ENCODE measurements at regions not wholly inside any gene's neighbourhood (a gene's known extent, or its start where the extent isn't known, plus 50 kb on each side); places are given as distances from the start of the nearest gene placed in this dataset.
"Not testable (repeated sequence)": the region's sequence is repeated elsewhere in the genome, so short reads cannot be mapped to it uniquely, and the experiment has no call there.

- Histone ChIP-seq H3K27ac (peak overlapping the region; percentile 93 to 97 (median 96)), H3K4me3 (peak overlapping the region; percentile 63 to 80 (median 68)), H3K27me3 (peaks cover 0 to 11% (median 0%) of the 10 kb centered on the region in 4 donors), H3K4me1 (peaks cover 7 to 69% (median 9%) of the 10 kb centered on the region in 3 donors), H3K9me3 (no peaks in the 10 kb centered on the region), H3K36me3 (no peaks in the 10 kb centered on the region)
- intact Hi-C loops (cut with DNase I), result loop anchor here (5.0 kb wide), 1 partner anchor 82 kb away; a partner anchor contains a TSS
- peak in 3 of 4 donors; percentile 90 to 99 (median 99) for TF ChIP-seq POLR2A (IDR thresholded peaks at IDR 0.05)
- TF ChIP-seq CTCF (IDR thresholded peaks at IDR 0.05), result peak in 1 of 6 experiments; percentile 14
- 1% methylated on average over 17 to 33 of the region's 51 CpGs for WGBS, 2 donors
- no peak for DNase-seq
These were observed 102.0 kb downstream of the OR2B2 start for GRCh38 chr6:27809939-27810767.

DNA sequence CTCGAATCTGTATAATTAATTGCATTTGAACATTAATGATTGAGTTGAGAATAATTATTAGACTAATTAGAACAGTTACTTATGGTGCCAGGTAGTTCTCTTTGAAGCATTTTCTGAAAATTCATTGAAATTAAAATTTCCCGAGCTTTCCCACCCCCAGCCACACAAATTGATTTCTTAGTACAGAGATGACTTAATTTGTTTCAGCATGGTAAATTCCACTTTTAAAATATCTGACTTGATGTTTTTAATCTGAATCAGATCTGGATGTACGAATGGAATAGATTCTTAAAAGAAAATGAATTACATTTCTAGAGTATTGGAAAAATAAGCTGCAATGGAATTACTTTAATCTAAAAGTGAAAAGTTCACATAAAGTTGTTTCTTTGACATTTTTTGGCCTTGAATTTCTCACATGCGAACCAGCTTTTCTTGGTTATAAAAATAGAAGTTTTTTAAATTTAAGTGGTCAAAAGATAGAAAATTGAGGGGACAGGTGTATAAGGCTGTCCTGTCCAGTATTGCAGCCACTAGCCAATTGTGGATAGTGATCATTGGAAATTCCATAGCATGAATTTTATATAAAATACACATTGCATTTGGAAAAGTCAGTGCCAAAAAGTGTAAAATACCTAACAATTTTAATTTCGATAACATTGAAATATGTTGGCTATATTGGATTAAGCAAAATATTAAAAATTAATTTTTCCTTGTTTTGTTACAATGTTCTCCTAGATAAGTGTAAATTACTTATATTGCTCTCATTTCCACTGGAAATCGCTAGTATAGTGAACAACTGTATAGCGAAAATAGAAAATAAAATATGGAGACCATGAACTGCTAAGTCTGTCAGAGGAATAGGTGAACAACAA is 102.9 kb downstream of the OR2B2 start:
- no peak for DNase-seq
- Histone ChIP-seq H3K9me3 (no peaks in the 10 kb centered on the region), H3K4me1 (peaks cover 5 to 64% (median 7%) of the 10 kb centered on the region in 3 donors), H3K27me3 (peaks cover 0 to 7% (median 0%) of the 10 kb centered on the region in 4 donors), H3K36me3 (no peaks in the 10 kb centered on the region), H3K4me3 (peak overlapping the region; percentile 66 to 80 (median 68)), H3K27ac (peak overlapping the region; percentile 93 to 97 (median 96))
- WGBS, 2 donors, result 8 to 9% methylated on average over 7 of the region's 7 CpGs
- TF ChIP-seq CTCF (IDR thresholded peaks at IDR 0.05), result no peak
- TF ChIP-seq POLR2A (IDR thresholded peaks at IDR 0.05), result no peak
- intact Hi-C loops (cut with DNase I), result no loop called here

- H3K27me3 ChIP-seq; H3K9me3 ChIP-seq; intact Hi-C loops (cut with DNase I); DNase-seq; H3K36me3 ChIP-seq: not testable (repeated sequence)
- peaks cover 5 to 56% (median 7%) of the 10 kb centered on the region in 3 donors for H3K4me1 ChIP-seq
- H3K27ac ChIP-seq, result peak overlapping the region; percentile 90 to 97 (median 92)
- 5 to 8% methylated on average over 15 to 21 of the region's 43 CpGs for WGBS, 2 donors
- H3K4me3 ChIP-seq, result peak overlapping the region; percentile 53 to 66 (median 62)
These were observed 103.7 kb downstream of the OR2B2 start for GRCh38 chr6:27808242-27809066.

- WGBS, 2 donors, result 0% methylated on average over 14 to 16 of the region's 43 CpGs
- H3K9me3 ChIP-seq; H3K27me3 ChIP-seq; intact Hi-C loops (cut with DNase I); H3K36me3 ChIP-seq: not testable (repeated sequence)
- H3K27ac ChIP-seq, result peak overlapping the region; percentile 90 to 97 (median 92)
- H3K4me1 ChIP-seq, result peaks cover 5 to 55% (median 7%) of the 10 kb centered on the region in 3 donors
- peak overlapping the region; percentile 53 to 66 (median 62) for H3K4me3 ChIP-seq
- TF ChIP-seq POLR2A (IDR thresholded peaks at IDR 0.05), result peak in 3 of 4 donors; percentile 85 to 91 (median 86)
- peak; percentile 42 for DNase-seq
These were observed 104.6 kb downstream of the OR2B2 start for GRCh38 chr6:27807441-27808241.

GRCh38 chr6:27806981-27807440 is 105.2 kb downstream of the OR2B2 start:
- peak overlapping the region; percentile 53 to 66 (median 62) for H3K4me3 ChIP-seq

More at GRCh38 chr6:27806981-27807440, 105.2 kb downstream of the OR2B2 start:
- no peak for TF ChIP-seq CTCF (IDR thresholded peaks at IDR 0.05)
- TF ChIP-seq POLR2A (IDR thresholded peaks at IDR 0.05), result no peak
- Histone ChIP-seq H3K4me1 (peaks cover 5 to 49% (median 7%) of the 10 kb centered on the region in 3 donors), H3K27ac (peak overlapping the region; percentile 90 to 97 (median 92)), H3K27me3 (peaks cover 0 to 11% (median 0%) of the 10 kb centered on the region in 4 donors), H3K9me3 (no peaks in the 10 kb centered on the region), H3K36me3 (no peaks in the 10 kb centered on the region)
- intact Hi-C loops (cut with DNase I), result no loop called here
- DNase-seq, result no peak
- WGBS, 2 donors, result 0 to 2% methylated on average over 12 of the region's 19 CpGs

Data from esophagus squamous epithelium (tissue), 5 donors.